ENCODE measurements at regions not wholly inside any gene's neighbourhood (a gene's known extent, or its start where the extent isn't known, plus 50 kb on each side); places are given as distances from the start of the nearest gene placed in this dataset.

GRCh38 chr14:58771016-58771415 is 133.3 kb downstream of the DACT1 start:
- TF ChIP-seq, protein P1, sequence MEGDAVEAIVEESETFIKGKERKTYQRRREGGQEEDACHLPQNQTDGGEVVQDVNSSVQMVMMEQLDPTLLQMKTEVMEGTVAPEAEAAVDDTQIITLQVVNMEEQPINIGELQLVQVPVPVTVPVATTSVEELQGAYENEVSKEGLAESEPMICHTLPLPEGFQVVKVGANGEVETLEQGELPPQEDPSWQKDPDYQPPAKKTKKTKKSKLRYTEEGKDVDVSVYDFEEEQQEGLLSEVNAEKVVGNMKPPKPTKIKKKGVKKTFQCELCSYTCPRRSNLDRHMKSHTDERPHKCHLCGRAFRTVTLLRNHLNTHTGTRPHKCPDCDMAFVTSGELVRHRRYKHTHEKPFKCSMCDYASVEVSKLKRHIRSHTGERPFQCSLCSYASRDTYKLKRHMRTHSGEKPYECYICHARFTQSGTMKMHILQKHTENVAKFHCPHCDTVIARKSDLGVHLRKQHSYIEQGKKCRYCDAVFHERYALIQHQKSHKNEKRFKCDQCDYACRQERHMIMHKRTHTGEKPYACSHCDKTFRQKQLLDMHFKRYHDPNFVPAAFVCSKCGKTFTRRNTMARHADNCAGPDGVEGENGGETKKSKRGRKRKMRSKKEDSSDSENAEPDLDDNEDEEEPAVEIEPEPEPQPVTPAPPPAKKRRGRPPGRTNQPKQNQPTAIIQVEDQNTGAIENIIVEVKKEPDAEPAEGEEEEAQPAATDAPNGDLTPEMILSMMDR (IDR thresholded peaks at IDR 0.05) = no peak
- no peak for TF ChIP-seq POLR2AphosphoS5 (IDR thresholded peaks at IDR 0.05; ENCODE audit: insufficient read depth in 1 of 2, low read depth in 1 of 2)

Measured in vagina (tissue), 2 donors.